PFSK-1 (cell line): ENCODE measurements at regions not wholly inside any gene's neighbourhood (a gene's known extent, or its start where the extent isn't known, plus 50 kb on each side); places are given as distances from the start of the nearest gene placed in this dataset.

ENCODE experiments used
- FOXP2 ChIP-seq: optimal IDR thresholded peaks from 2 replicates; pipeline ENCODE3; 2011; ENCODE audit warnings: borderline replicate concordance, control low read depth, inconsistent platforms; ENCODE audit not compliant: insufficient read depth; ENCODE audit errors: extremely low read length, extremely low read depth
- POLR2AphosphoS5 ChIP-seq: IDR thresholded peaks from 2 replicates; pipeline ENCODE4 v1.6.1; 2012; ENCODE audit warnings: low read depth, mild to moderate bottlenecking, control low read depth, low read length, moderate library complexity
- SIN3A ChIP-seq: IDR thresholded peaks from 2 replicates; pipeline ENCODE4 v1.6.1; 2012; ENCODE audit warnings: mild to moderate bottlenecking, low read length, moderate library complexity, borderline replicate concordance; ENCODE audit not compliant: insufficient read depth
- TAF1 ChIP-seq: IDR thresholded peaks from 2 replicates; pipeline ENCODE4 v1.6.1; 2012; ENCODE audit warnings: low read length, control low read depth, borderline replicate concordance; ENCODE audit not compliant: insufficient read depth
- TF ChIP-seq, protein P1 (sequence below), 2 experiments: IDR thresholded peaks; 2 replicates each; pipeline versions ENCODE4 v1.6.1 to v1.8.0; 2011 to 2012; ENCODE audit warnings: low read depth in 2 of 2, low read length in 2 of 2, control low read depth in 1 of 2, inconsistent platforms in 1 of 2, mild to moderate bottlenecking in 1 of 2, moderate library complexity in 1 of 2; ENCODE audit not compliant: insufficient read depth in 1 of 2

- TF ChIP-seq, protein P1, sequence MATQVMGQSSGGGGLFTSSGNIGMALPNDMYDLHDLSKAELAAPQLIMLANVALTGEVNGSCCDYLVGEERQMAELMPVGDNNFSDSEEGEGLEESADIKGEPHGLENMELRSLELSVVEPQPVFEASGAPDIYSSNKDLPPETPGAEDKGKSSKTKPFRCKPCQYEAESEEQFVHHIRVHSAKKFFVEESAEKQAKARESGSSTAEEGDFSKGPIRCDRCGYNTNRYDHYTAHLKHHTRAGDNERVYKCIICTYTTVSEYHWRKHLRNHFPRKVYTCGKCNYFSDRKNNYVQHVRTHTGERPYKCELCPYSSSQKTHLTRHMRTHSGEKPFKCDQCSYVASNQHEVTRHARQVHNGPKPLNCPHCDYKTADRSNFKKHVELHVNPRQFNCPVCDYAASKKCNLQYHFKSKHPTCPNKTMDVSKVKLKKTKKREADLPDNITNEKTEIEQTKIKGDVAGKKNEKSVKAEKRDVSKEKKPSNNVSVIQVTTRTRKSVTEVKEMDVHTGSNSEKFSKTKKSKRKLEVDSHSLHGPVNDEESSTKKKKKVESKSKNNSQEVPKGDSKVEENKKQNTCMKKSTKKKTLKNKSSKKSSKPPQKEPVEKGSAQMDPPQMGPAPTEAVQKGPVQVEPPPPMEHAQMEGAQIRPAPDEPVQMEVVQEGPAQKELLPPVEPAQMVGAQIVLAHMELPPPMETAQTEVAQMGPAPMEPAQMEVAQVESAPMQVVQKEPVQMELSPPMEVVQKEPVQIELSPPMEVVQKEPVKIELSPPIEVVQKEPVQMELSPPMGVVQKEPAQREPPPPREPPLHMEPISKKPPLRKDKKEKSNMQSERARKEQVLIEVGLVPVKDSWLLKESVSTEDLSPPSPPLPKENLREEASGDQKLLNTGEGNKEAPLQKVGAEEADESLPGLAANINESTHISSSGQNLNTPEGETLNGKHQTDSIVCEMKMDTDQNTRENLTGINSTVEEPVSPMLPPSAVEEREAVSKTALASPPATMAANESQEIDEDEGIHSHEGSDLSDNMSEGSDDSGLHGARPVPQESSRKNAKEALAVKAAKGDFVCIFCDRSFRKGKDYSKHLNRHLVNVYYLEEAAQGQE (IDR thresholded peaks at IDR 0.05; ENCODE audit: insufficient read depth in 1 of 2, low read depth in 2 of 2, low read length in 2 of 2) = no peak
- TF ChIP-seq POLR2AphosphoS5 = no peak
- no peak for TF ChIP-seq TAF1
- TF ChIP-seq SIN3A = no peak
- TF ChIP-seq FOXP2 = no peak
Measured at GRCh38 chr17:71019699-71020098, 850.4 kb downstream of the KCNJ2 start.
